ENCODE measurements at regions not wholly inside any gene's neighbourhood (a gene's known extent, or its start where the extent isn't known, plus 50 kb on each side); places are given as distances from the start of the nearest gene placed in this dataset.
"Not testable (repeated sequence)": the region's sequence is repeated elsewhere in the genome, so short reads cannot be mapped to it uniquely, and the experiment has no call there.

DNA sequence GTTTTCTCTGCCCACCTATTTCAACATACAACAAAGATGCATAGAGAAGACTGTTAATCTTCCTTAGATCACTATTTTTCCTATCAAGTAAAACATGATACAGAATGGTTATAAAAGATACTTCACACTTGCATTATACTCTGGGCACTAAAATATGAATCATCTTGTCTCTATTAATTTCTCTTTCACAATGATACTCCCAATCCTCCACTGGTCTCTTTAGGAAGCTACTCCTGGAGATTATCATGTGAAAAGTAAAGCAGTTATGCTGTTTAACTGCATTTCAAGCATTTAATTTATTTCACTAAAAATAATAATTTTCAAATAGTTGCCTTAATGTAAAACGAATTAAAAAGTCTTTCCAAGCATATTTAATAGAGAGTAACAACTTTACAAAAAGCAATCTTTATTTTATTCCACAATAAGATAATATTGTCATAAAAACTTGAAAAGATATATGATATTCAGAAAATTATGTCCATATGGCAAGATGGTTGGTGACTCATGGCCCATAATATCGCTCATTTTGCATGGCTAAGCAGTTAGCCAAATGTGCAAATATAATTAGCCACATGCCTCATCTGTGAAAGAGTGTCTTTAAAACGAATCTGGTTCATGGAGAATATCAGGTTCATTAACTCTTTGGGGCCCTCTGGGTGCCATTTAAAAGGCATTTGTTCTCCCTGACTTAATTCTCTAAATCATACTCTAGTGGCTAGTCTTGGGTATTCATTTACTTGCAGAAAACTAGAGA, 1569.0 kb upstream of the B3GALT2 start:
- no peak for DNase-seq

- DNase-seq, result not testable (repeated sequence)
Observed at GRCh38 chr1:194738843-194739242, 1552.4 kb upstream of the B3GALT2 start.

DNA sequence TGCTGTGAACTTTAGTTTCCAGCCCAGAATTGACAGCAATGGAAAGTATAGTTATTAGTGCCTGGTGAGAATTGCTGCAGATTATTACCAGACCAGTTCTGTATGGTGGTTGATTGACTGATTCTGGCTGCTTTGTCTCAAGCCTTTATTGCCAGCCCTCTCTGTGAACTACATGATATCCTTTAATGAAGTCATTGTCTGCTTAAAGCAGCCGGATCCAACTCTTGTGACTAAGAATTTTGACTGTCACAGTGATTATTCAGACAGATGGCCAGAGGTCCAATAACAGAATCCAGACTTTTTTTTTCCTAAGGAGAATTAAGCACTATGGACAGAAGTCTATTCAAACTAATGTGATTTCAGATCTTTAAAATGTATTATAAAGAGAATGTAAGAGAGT, 1548.6 kb upstream of the B3GALT2 start:
- DNase-seq, result no peak

- DNase-seq, result no peak
Observed at GRCh38 chr1:194731025-194731424, 1544.6 kb upstream of the B3GALT2 start.

- no peak for DNase-seq
Observed at GRCh38 chr1:194730304-194730703, 1543.9 kb upstream of the B3GALT2 start.

DNA sequence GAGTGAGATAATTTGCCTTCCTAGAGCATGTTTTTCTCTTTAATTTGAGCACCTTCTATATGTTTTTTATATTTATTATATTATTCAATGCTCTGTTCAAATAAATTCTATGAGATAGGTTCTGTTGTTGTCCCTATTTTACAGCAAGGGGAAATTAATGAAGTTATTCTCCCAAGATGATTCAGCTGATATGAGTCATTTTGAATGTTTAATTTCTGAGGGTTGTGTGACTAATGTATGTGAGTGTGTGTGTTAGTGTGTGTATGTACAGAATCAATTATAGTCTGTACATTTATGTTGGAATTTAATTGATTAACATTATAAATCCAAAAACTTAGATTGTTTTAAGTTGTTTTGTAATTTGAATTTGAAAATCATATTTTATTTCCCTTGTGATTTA, 1536.7 kb upstream of the B3GALT2 start:
- no peak for DNase-seq

DNA sequence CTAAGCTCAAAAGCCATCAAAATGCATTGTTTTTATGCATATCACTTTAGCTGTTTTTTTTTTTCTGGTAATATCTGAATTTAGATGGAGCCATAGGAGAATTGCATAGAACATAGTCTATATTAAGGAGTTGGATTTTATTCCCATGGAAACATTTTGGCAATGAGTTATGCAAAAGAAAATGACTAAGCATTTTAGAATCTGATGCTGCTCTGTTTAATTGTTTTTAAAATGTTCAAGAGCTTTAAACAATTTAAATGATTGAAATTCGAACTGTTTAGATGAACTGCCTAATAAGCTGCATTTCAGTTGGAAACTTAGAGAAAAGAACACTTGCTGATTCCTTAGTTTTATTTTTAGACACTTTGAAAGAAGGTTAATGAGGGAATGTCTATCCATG, 1531.5 kb upstream of the B3GALT2 start:
- no peak for DNase-seq

DNA sequence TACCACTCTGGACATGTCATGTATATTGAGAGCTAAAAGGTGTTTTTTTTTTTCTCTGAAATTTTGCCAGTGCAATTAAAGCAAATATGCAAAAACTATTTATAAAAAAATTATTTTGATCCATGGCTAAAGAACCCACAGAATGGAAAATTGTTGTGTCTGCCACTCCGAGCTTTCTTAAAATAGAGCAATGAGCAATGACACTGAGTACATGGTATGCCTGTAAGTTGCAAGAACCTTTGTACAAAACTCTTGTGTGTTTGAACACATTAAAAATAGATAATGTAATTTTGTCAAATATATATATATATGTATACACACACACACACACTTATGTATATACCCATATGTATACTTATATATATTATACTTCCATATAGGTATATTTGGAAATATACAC, 1530.9 kb upstream of the B3GALT2 start:
- DNase-seq, result no peak

DNA sequence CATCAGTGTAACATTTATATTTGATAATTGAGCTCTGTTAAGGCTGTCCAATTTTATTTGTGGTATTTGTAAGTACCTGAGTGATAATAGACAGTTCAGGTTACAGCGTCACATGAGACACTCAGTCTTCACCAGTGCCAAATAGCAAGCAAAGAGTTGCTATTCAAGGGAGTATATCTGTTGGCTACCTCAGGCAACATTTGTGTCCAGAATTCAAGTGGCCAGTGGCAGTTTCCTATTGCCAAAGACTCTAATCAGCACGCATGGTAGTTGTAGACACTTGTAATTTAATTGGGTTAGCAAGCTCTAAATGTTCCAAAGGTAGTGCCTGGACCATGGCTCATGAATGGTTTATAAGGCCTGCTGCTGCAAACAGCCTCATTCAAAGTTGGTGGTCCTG, 1524.3 kb upstream of the B3GALT2 start:
- no peak for DNase-seq

DNA sequence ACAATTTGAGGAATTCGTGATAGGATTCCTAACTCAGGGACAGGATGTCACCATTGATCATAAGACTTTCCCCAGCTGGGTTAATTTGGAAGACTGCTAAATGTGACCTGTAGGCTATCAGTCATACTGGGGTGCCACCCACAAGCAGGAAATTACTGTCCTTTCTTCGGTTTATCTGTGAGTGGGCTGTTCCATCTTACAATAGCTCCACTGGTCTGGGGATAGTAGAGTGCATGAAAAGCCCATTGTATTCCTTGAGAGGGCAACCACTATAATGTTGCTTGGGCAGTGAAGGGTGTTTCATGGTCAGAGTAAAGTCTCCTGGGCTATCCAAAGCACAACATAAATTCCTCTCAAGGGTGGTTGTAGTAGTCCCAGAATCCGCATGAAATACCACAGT, 1523.0 kb upstream of the B3GALT2 start:
- DNase-seq, result no peak

DNA sequence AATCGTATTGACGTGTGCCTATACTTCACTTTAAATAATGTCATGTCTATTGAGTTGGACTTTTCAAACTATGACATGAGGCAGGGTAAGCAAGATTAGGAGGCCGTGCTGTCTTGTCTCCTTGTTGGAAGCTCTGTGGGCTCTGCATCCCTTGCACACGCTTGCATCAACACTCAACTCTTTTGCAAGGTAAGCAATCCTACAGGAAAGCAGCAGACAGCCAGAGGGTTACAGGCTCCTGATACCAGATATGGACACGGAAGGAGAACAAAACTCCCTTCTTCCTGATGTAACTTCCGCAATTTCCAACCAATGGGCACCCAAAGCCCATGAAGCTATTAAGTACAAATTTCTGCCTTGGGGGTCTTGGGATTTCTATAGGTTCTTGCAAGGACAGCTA, 1520.7 kb upstream of the B3GALT2 start:
- no peak for DNase-seq

GRCh38 chr1:194705123-194705854, 1518.9 kb upstream of the B3GALT2 start:
- no peak for DNase-seq

DNA sequence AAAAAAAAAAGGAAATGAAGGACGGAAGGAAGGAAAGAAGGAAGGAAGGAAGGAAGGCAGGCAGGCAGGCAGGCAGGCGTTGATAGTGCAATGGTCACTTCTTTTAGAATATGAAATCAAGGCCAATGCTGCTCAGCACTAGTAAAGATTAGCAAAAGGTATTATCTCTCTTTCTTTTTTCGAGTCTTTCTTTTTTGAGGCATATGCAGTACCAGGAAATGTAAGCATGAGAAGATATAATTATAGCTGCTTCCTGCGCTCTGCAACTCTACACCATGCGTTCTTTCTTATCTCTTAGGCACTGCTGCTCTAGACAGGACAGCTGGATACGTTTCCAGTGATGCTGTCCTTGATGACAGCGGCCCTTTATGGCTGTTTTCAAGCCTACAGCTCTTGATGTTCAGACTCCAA, 1512.5 kb upstream of the B3GALT2 start:
- DNase-seq, result no peak

GRCh38 chr1:194693244-194693643, 1506.8 kb upstream of the B3GALT2 start:
- no peak for DNase-seq

DNA sequence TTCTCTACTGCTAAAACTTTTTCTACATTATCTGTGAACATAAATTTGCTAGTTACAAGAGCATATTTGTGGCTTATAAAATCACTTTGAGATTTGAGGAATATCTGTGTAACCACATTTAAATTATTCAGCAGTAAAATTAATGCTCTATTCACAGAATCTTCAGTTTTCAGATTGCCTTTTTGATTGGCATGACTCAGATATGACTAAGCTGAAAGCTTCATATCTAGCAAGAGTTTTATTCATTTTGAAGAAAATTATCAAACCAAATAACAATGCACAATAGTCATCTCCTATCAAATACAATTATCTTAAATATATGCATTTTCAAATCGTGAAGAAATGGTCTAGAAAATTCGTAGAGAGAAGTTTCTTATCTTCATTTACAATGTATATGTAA, 1498.2 kb upstream of the B3GALT2 start:
- DNase-seq, result no peak

GRCh38 chr1:194658090-194658439, 1471.7 kb upstream of the B3GALT2 start:
- DNase-seq, result no peak

GRCh38 chr1:194654956-194655355, 1468.5 kb upstream of the B3GALT2 start:
- DNase-seq, result no peak

GRCh38 chr1:194653385-194653784, 1467.0 kb upstream of the B3GALT2 start:
- no peak for DNase-seq

GRCh38 chr1:194647118-194647517, 1460.7 kb upstream of the B3GALT2 start:
- DNase-seq, result no peak

DNA sequence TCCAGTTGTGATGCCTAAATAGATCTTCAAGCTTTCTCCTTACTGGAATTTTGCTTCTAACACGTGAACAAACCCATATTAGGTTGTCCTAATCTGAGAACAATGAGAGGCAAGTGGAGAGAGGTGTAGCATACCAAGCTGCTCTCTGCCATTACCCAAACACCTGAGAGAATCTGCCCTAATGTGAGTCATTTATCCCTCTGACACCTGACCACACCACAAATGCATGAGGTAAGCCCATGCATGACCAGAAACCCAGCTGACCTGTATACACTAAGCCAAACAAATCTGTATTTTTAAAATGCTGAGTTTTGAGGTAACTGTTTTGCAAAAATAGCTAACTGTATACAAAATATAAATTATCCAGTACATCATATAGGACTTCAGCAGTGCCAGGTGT, 1458.1 kb upstream of the B3GALT2 start:
- no peak for DNase-seq

DNA sequence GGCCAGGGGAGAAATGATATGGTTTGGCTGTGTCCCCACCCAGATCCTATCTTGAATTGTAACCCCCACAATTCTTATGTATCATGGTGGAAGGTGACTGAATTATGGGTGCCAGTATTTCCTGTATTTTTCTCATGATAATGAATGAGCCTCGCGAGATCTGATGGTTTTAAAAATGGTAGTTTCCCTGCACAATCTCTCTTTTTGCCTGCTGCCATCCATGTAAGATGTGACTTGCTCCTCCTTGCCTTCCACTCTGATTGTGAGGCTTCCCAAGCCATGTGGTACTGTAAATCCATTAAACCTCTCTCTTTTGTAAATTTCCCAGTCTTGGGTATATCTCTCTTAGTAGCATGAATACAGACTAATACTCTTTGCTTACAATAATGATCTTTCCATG, 1453.9 kb upstream of the B3GALT2 start:
- DNase-seq, result no peak

DNA sequence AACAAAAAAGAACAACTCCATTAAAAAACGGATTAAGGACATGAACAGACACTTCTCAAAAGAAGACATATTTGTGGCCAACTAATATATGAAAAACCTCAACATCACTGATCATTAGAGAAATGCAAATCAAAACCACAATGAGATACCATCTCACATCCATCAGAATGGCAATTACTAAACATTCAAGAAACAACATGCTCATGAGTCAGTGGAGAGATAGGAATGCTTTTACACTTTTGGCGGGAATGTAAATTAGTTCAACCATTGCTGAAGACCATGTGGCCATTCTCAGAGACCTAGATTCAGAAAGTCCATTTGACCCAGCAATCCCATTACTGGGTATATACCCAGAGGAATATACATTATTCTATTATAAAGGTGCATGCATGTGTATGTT, 1442.6 kb upstream of the B3GALT2 start:
- no peak for DNase-seq

- no peak for DNase-seq
Observed at GRCh38 chr1:194624833-194625232, 1438.4 kb upstream of the B3GALT2 start.

- no peak for DNase-seq
Observed at GRCh38 chr1:194618101-194618500, 1431.7 kb upstream of the B3GALT2 start.

DNA sequence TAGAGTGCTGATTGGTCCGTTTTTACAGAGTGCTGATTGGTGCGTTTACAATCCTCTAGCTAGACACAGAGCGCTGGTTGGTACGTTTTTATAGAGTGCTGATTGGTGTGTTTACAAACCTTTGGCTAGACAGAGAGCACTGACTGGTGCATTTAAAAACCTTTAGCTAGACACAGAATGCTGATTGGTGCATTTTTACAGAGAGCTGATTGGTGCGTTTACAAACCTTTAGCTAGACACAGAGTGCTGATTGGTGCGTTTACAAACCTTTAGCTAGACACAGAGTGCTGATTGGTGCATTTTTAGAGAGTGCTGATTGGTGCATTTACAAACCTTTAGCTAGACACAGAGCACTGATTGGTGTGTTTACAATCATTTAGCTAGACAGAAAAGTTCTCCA, 1430.9 kb upstream of the B3GALT2 start:
- not testable (repeated sequence) for DNase-seq

Measured in CD4-positive, alpha-beta T cell treated with Interleukin-21 for 1 hour (primary cell).